Activated CD4-positive, alpha-beta T cell treated with anti-CD3 and anti-CD28 coated beads, Interleukin-2, Interleukin-6, amounts not matched to agents 100 ng/mL and 50 ng/mL, durations not matched to agents 16 hours and 8 hours (primary cell): ENCODE measurements at regions not wholly inside any gene's neighbourhood (a gene's known extent, or its start where the extent isn't known, plus 50 kb on each side); places are given as distances from the start of the nearest gene placed in this dataset.

ENCODE experiments used
- DNase-seq: peaks from one replicate; pipeline ENCODE4 v3.0.0-alpha.2; 2020

- no peak for DNase-seq
Measured at GRCh38 chr5:124663101-124663506, 83.3 kb downstream of the ZNF608 start.

- DNase-seq = no peak
Measured at GRCh38 chr5:124662181-124662781, 84.2 kb downstream of the ZNF608 start.

DNA sequence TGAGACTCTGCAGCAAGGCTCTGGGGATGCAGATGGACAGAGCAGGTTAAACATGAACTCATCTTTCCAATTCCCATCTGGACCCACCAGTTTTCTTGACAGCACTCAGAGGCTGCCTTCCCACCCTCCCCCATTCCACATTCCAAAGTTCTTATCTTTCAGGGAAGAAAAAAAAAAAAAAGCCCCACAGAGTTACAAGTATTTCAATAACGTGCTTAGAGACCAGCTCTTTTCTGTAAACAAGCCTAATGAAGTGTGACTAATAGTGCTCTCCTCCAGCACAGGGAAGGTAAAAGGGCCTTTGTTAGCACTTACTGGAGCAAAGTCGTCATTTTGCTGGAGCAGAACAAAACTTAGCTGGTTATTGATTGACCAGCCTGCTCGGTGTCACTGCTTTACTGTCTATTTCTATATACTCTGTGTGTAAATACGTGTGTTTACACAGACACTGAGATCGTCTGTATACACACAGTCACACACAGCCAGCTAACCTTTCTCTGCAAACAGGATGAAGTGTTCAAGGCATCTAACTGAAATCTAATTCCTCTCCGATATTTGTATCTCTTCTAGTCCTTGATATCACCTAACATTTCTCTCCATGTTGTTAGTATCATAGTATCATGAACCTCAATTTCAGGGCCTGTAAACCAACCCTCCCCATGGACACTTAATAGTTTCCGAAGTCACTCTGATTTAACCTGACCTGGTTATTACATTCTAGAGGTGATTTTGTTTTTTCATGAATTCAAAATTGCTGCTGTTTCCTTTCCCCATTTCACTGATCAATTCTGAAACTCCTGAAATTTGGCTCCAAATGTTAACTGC, 84.9 kb downstream of the ZNF608 start:
- no peak for DNase-seq

- DNase-seq = no peak
Measured at GRCh38 chr5:124660229-124661093, 86.0 kb downstream of the ZNF608 start.

DNA sequence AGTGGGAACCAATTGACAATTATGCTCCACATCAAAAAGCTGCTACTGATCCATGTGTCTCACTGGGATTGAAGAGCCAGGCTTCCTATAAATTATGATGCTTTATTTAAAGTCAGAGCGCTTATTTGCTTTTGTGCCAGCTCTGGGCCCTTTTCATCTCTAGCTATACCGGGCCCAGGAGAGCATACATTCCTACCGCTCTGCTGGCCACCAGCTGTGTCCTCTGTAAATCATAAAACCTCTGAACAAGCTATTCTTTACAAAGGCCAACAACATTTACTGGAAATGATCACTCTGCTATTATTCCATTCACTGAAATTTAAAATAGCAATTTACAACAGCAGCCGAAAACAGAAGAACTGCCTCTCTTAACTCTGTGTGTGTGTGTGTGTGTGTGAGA, 86.6 kb downstream of the ZNF608 start:
- DNase-seq = no peak

DNA sequence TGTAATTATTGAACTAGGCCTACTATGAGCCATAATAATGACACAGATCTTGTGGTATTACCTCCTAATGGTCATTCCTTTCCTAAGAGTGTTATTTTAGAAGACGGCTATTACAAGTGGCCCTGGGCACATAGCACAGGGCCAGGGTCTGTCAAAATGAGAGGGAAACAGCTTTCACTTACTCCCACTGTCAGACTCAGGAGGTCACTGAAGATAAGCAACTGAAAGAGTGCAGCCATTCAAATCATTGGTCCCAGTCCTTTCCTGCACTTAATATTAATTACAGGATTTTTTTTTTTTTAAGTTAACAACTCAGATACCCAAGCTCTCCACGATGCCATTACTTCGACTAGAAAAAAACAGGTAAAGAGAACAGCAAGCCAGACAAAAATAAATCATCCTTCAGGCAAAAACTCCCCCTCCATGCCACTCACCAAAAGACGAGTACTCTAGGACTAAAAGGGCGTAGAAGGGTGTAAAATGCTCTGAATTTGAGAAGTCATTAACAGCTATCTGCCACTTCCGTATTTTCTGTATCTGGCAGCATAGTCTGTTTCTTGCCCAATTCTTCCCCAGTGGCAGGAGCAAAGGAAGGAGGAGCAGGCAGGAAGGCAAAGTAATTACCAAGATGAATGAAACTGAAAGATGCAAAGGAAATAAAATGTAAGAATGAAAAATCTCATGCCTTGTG, 87.4 kb downstream of the ZNF608 start:
- no peak for DNase-seq

DNA sequence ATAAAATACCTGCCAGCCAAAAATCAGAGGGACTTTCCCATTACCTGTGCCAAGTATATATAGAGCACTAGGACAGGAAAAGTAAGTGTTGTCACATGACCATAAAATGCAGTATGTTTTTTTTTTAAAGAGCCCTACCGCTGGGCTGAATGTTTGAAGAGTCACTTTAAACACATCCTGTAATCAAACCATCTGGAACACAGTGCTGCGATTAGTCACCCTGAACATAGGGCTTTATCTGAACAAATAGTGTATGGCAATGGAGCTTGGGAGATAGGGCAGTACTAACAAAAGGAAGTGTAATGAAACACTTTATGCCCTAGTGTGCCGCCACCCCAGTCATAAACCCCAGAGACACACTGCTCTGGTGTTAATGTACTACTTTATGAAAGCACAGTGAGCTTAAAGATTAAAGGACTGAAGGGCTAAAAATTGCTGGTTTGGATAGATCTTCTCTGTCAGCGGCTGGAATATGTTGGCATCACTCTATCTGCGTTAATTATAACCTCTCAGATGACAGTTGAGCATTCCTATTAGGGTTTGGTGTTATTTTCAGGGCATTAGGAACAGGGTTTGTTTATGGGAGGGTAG, 90.4 kb downstream of the ZNF608 start:
- DNase-seq = no peak

DNA sequence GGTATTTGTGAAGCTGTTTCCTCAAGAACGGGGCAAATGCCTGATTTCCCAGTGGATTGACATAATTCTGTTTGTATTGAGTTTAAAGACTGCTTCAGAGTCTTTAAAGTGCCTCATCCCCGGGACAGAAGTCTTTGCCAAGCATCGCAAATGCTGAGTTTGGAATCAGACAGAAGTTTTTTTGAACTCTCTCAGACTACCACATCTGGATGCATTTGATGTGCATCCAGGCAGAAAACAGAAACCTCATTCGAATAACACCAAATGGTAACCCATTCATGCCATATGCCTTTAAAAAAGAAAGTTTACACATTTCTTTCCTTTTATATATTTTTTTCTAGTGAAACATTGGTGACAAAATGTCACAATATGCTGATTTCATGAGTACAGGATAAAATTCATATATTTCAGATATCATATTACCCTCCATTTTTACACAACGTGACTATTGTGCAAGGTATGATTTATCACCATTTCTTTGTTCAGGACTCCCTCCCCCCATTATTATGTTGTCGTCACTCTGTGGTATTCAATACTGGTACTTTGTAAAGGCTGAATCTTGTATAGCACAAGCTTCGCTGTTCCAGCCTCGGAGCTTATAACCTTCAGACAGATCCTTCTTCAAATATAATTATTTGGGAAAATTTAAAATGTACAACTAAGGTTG, 91.1 kb downstream of the ZNF608 start:
- DNase-seq = no peak

- no peak for DNase-seq
Measured at GRCh38 chr5:124654418-124654817, 92.0 kb downstream of the ZNF608 start.

- no peak for DNase-seq
Measured at GRCh38 chr5:124653666-124654065, 92.8 kb downstream of the ZNF608 start.

DNA sequence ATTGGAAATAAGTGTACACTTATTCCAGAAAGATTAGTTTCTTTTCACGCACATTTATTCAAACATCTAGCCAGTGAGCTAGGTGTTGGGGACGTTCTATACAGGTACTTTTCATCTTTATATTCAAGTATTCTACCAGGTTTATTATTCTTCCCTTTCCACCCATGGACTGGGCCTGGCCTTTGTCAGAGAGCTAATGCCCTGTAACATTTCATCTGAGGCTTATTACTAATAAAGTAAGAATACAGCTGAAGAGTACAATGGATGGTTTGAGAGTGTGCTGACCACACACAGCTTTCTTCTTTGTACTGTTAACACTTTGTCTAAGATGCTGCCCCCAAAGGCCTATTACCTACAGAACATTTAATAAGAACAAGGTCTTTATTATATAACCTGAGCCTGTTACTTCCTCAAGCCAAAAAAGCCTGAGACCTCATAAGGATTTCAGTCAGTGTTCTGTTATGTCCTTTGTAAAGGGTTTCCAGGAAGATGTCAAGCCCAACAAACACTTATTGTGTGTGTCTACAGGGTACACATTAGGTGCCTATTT, 93.5 kb downstream of the ZNF608 start:
- DNase-seq = no peak

DNA sequence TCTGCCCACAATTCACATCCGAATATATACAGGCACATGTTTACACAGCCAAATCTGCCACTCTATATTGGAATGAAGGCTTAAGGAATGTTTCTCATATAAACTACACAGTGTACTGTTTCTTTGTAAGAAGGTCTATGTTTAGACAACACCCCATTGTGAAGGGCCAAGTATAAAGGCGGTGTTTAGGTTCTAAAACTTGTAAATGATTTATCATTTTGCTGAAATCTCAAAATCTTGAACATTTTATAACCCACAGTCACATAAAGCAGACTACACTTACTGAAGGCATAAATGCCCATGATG, 94.0 kb downstream of the ZNF608 start:
- DNase-seq = no peak

DNA sequence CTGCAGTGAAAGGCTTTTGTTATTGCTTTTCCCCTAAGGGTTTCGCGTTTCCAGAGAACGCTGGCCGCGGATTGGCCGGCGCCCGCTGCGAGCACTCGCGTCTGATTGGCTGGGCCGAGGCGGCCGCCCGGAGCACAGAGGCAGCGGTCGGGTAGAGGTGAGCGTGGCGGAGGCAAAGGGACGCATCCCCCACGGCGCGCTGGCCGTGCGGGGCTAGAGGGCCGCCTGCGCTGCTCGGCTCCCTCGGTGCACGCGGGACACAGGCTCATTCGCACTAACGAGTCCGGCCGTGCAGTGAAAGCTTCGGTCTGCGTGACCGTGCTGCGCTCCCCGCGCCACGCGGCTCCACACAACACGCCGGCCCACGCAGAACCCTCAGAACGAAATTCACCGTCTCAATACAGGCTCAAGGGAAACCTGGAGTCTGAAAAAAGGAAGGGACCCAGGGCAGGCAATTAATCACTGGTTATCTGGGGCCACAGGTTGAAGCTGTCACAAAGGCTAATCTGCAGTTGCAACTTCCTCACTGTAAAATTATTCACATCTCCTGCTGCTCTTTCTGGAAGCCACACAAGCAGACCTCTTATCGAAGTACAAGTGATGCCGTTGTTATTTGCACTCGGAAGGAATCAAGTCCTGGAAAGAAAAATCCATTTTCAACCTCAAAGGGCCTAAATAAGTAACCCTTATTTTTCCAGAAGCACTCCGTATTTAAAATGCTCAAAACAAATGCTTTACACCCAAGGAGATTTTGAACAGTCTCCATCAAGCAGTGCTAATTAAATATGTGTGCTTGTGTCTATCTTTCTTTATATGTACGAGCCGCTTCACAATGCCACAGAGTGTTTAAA, 94.6 kb downstream of the ZNF608 start:
- DNase-seq = peak; percentile 43

GRCh38 chr5:124650951-124651662, 95.3 kb downstream of the ZNF608 start:
- DNase-seq = no peak

DNA sequence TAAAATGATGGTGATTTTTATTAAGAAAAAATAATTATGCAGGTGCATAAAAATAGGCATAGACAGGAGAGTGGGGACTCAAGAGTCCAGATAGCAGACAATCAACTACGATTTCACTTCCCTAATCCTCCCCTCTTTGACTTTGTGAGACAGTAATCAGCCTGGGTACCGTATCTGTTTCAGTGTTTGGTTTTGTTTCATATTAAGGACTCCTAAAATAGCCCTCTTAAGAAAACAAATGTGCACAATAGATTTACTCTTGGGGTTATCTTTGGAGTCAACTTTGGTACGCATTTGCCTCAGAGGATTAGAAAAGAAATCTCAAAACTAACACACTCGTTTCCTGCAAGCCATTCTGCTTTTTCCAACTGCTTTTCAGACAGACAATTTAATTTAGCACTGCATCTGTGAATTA, 96.3 kb downstream of the ZNF608 start:
- DNase-seq = no peak

- DNase-seq = peak; percentile 87
Measured at GRCh38 chr5:124649491-124650146, 96.8 kb downstream of the ZNF608 start.

GRCh38 chr5:124648902-124649467, 97.5 kb downstream of the ZNF608 start:
- DNase-seq = no peak

- no peak for DNase-seq
Measured at GRCh38 chr5:124647352-124647751, 99.1 kb downstream of the ZNF608 start.

DNA sequence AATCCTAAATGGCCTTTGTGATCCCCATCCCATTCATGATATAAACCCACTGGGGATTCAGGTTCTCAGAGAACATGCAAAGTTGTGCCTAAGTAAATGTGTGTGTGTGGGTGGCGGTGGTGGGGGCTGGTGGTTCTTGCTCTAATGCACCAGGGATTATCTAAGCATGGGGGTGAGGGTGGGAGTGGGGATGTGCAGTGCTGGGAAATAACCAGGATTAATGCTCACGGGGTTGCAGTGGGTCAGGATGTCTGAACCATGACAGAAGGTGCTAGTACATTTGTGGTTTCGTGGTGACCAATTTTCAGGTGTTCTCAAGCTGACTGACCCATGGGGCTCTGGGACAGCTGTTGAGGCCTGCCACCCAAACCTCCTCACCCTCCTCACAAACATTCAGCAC, 101.0 kb downstream of the ZNF608 start:
- DNase-seq = no peak
